ENCODE measurements at regions not wholly inside any gene's neighbourhood (a gene's known extent, or its start where the extent isn't known, plus 50 kb on each side); places are given as distances from the start of the nearest gene placed in this dataset.

GRCh38 chr6:94670017-94670416, 907.3 kb upstream of the MANEA start:
- TF ChIP-seq EZH2 (IDR thresholded peaks at IDR 0.05; ENCODE audit: insufficient read depth, low read length) (no peak), CTCF (IDR thresholded peaks at IDR 0.05; ENCODE audit: insufficient read depth, low read depth, low read length) (no peak)
- Mint-ChIP-seq H3K9me3 (ENCODE audit: unreplicated experiment) (peaks cover 7% of the 10 kb centered on the region), H3K27me3 (ENCODE audit: low read depth, unreplicated experiment) (no peaks in the 10 kb centered on the region), H3K4me1 (ENCODE audit: low read depth, unreplicated experiment) (no peaks in the 10 kb centered on the region), H3K36me3 (ENCODE audit: low read depth, unreplicated experiment) (no peaks in the 10 kb centered on the region), H3K27ac (ENCODE audit: unreplicated experiment) (no peak overlapping the region), H3K4me3 (ENCODE audit: unreplicated experiment) (no peak overlapping the region)
- Histone ChIP-seq H4K20me1 (ENCODE audit: insufficient read depth, low read length) (no peaks in the 10 kb centered on the region), H2AFZ (ENCODE audit: low read depth, low read length) (no peak overlapping the region), H3K27ac (ENCODE audit: low read depth, low read length) (no peak overlapping the region), H3K4me3 (ENCODE audit: insufficient read depth, low read depth, low read length) (no peak overlapping the region), H3K79me2 (ENCODE audit: insufficient read depth, low read length) (no peaks in the 10 kb centered on the region), H3K4me1 (ENCODE audit: insufficient read depth, low read length) (no peaks in the 10 kb centered on the region), H3K9ac (ENCODE audit: low read length) (no peak overlapping the region), H3K27me3 (ENCODE audit: insufficient read depth, low read length) (no peaks in the 10 kb centered on the region), H3K9me3 (ENCODE audit: insufficient read depth, low read depth, low read length) (peaks cover 5% of the 10 kb centered on the region), H3K4me2 (ENCODE audit: low read length) (no peak overlapping the region), H3K36me3 (ENCODE audit: insufficient read depth, low read length) (no peaks in the 10 kb centered on the region)
- FAIRE-seq: no peak
- DNase-seq (ENCODE audit: low read depth): no peak

GRCh38 chr6:94668876-94669275, 908.5 kb upstream of the MANEA start:
- H3K4me2 ChIP-seq (ENCODE audit: low read length): no peak overlapping the region
- Mint-ChIP-seq H3K4me1 (ENCODE audit: low read depth, unreplicated experiment) (no peaks in the 10 kb centered on the region), H3K36me3 (ENCODE audit: low read depth, unreplicated experiment) (no peaks in the 10 kb centered on the region), H3K9me3 (ENCODE audit: unreplicated experiment) (peaks cover 7% of the 10 kb centered on the region), H3K27ac (ENCODE audit: unreplicated experiment) (no peak overlapping the region), H3K27me3 (ENCODE audit: low read depth, unreplicated experiment) (no peaks in the 10 kb centered on the region), H3K4me3 (ENCODE audit: unreplicated experiment) (no peak overlapping the region)
- no peaks in the 10 kb centered on the region for H4K20me1 ChIP-seq (ENCODE audit: insufficient read depth, low read length)
- no peak overlapping the region for H3K27ac ChIP-seq (ENCODE audit: low read depth, low read length)
- H3K36me3 ChIP-seq (ENCODE audit: insufficient read depth, low read length): no peaks in the 10 kb centered on the region
- DNase-seq (ENCODE audit: low read depth): no peak
- no peaks in the 10 kb centered on the region for H3K79me2 ChIP-seq (ENCODE audit: insufficient read depth, low read length)
- no peak overlapping the region for H3K9ac ChIP-seq (ENCODE audit: low read length)
- peaks cover 5% of the 10 kb centered on the region for H3K9me3 ChIP-seq (ENCODE audit: insufficient read depth, low read depth, low read length)
- TF ChIP-seq CTCF (IDR thresholded peaks at IDR 0.05; ENCODE audit: insufficient read depth, low read depth, low read length) (no peak), EZH2 (IDR thresholded peaks at IDR 0.05; ENCODE audit: insufficient read depth, low read length) (no peak)
- FAIRE-seq: no peak
- no peak overlapping the region for H2AFZ ChIP-seq (ENCODE audit: low read depth, low read length)
- no peaks in the 10 kb centered on the region for H3K4me1 ChIP-seq (ENCODE audit: insufficient read depth, low read length)
- H3K4me3 ChIP-seq (ENCODE audit: insufficient read depth, low read depth, low read length): no peak overlapping the region
- H3K27me3 ChIP-seq (ENCODE audit: insufficient read depth, low read length): no peaks in the 10 kb centered on the region

GRCh38 chr6:94658929-94659328, 918.4 kb upstream of the MANEA start:
- H3K4me1 Mint-ChIP-seq (ENCODE audit: low read depth, unreplicated experiment): peaks cover 3% of the 10 kb centered on the region
- peaks cover 3% of the 10 kb centered on the region for H3K9me3 ChIP-seq (ENCODE audit: insufficient read depth, low read depth, low read length)
- H3K4me3 Mint-ChIP-seq (ENCODE audit: unreplicated experiment): no peak overlapping the region
- no peak overlapping the region for H3K9ac ChIP-seq (ENCODE audit: low read length)
- no peak overlapping the region for H3K4me3 ChIP-seq (ENCODE audit: insufficient read depth, low read depth, low read length)
- no peak overlapping the region for H2AFZ ChIP-seq (ENCODE audit: low read depth, low read length)
- no peak for FAIRE-seq
- H3K79me2 ChIP-seq (ENCODE audit: insufficient read depth, low read length): no peaks in the 10 kb centered on the region
- H3K36me3 Mint-ChIP-seq (ENCODE audit: low read depth, unreplicated experiment): no peaks in the 10 kb centered on the region
- H3K4me1 ChIP-seq (ENCODE audit: insufficient read depth, low read length): no peaks in the 10 kb centered on the region
- DNase-seq (ENCODE audit: low read depth): no peak
- TF ChIP-seq EZH2 (IDR thresholded peaks at IDR 0.05; ENCODE audit: insufficient read depth, low read length): no peak
- TF ChIP-seq CTCF (IDR thresholded peaks at IDR 0.05; ENCODE audit: insufficient read depth, low read depth, low read length): no peak
- no peak overlapping the region for H3K27ac ChIP-seq (ENCODE audit: low read depth, low read length)
- no peaks in the 10 kb centered on the region for H3K27me3 Mint-ChIP-seq (ENCODE audit: low read depth, unreplicated experiment)
- no peak overlapping the region for H3K4me2 ChIP-seq (ENCODE audit: low read length)
- no peaks in the 10 kb centered on the region for H4K20me1 ChIP-seq (ENCODE audit: insufficient read depth, low read length)
- H3K9me3 Mint-ChIP-seq (ENCODE audit: unreplicated experiment): peaks cover 2% of the 10 kb centered on the region
- no peaks in the 10 kb centered on the region for H3K27me3 ChIP-seq (ENCODE audit: insufficient read depth, low read length)
- no peaks in the 10 kb centered on the region for H3K36me3 ChIP-seq (ENCODE audit: insufficient read depth, low read length)
- no peak overlapping the region for H3K27ac Mint-ChIP-seq (ENCODE audit: unreplicated experiment)

Data from astrocyte (in vitro differentiated cells and primary cell).